ENCODE measurements at regions not wholly inside any gene's neighbourhood (a gene's known extent, or its start where the extent isn't known, plus 50 kb on each side); places are given as distances from the start of the nearest gene placed in this dataset.

DNA sequence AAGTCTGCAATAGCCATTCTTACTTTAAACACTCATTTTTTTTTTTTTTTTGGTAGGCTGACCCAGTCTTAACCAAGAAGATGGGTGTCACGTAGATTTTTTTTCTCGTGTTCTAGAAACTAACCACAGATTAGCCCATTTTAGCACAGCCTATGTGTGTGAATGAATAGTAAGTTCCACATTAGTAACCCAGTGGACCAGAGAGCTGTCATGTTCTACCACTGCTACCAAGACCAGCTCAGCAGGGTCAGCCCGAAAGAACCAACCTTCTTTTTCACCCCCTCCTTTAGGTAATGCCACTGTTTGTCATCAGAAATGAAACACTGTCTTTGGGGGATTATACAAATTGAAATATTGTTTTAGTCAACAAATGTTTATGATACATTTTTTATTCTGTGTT, 221.1 kb upstream of the PLXNA2 start:
- TF ChIP-seq, protein P1, sequence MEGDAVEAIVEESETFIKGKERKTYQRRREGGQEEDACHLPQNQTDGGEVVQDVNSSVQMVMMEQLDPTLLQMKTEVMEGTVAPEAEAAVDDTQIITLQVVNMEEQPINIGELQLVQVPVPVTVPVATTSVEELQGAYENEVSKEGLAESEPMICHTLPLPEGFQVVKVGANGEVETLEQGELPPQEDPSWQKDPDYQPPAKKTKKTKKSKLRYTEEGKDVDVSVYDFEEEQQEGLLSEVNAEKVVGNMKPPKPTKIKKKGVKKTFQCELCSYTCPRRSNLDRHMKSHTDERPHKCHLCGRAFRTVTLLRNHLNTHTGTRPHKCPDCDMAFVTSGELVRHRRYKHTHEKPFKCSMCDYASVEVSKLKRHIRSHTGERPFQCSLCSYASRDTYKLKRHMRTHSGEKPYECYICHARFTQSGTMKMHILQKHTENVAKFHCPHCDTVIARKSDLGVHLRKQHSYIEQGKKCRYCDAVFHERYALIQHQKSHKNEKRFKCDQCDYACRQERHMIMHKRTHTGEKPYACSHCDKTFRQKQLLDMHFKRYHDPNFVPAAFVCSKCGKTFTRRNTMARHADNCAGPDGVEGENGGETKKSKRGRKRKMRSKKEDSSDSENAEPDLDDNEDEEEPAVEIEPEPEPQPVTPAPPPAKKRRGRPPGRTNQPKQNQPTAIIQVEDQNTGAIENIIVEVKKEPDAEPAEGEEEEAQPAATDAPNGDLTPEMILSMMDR (IDR thresholded peaks at IDR 0.05), result no peak
- TF ChIP-seq POLR2AphosphoS5 (IDR thresholded peaks at IDR 0.05; ENCODE audit: low read depth, low read length) (no peak), TCF7L2 (IDR thresholded peaks at IDR 0.05; ENCODE audit: low read depth, low read length) (no peak)
